ENCODE measurements at regions not wholly inside any gene's neighbourhood (a gene's known extent, or its start where the extent isn't known, plus 50 kb on each side); places are given as distances from the start of the nearest gene placed in this dataset.

GRCh38 chr14:98701377-98701776 lies 570.6 kb downstream of the BCL11B start:
- peaks cover 0 to 7% (median 3%) of the 10 kb centered on the region in 5 donors for H3K9me3 ChIP-seq (ENCODE audit: control insufficient read depth in 5 of 5, low read length in 5 of 5)
- no peaks in the 10 kb centered on the region for H3K4me1 ChIP-seq (ENCODE audit: control insufficient read depth in 5 of 5, insufficient read depth in 5 of 5, low read length in 5 of 5)

GRCh38 chr14:98704441-98704840 lies 567.6 kb downstream of the BCL11B start:
- peaks cover 0 to 11% (median 5%) of the 10 kb centered on the region in 5 donors for H3K27me3 ChIP-seq (ENCODE audit: control insufficient read depth in 5 of 5, insufficient read depth in 4 of 5, low read length in 5 of 5)
- no peak overlapping the region for H3K27ac ChIP-seq (ENCODE audit: low read depth, low read length)
- H3K9me3 ChIP-seq (ENCODE audit: control insufficient read depth in 5 of 5, low read length in 5 of 5): no peaks in the 10 kb centered on the region
- H3K4me3 ChIP-seq (ENCODE audit: low read depth in 1 of 5, low read length in 5 of 5): no peak overlapping the region
- no peak overlapping the region for H3K9ac ChIP-seq (ENCODE audit: low read length in 5 of 5)
- no peaks in the 10 kb centered on the region for H3K36me3 ChIP-seq (ENCODE audit: control insufficient read depth in 5 of 5, insufficient read depth in 5 of 5, low read length in 5 of 5)
- no peaks in the 10 kb centered on the region for H3K4me1 ChIP-seq (ENCODE audit: control insufficient read depth in 5 of 5, insufficient read depth in 5 of 5, low read length in 5 of 5)

More at GRCh38 chr14:98701377-98701776, 570.6 kb downstream of the BCL11B start:
- Histone ChIP-seq H3K4me3 (ENCODE audit: low read depth in 1 of 5, low read length in 5 of 5) (no peak overlapping the region), H3K27ac (ENCODE audit: low read depth, low read length) (no peak overlapping the region), H3K9ac (ENCODE audit: low read length in 5 of 5) (no peak overlapping the region), H3K27me3 (ENCODE audit: control insufficient read depth in 5 of 5, insufficient read depth in 4 of 5, low read length in 5 of 5) (peaks cover 0 to 11% (median 5%) of the 10 kb centered on the region in 5 donors), H3K36me3 (ENCODE audit: control insufficient read depth in 5 of 5, insufficient read depth in 5 of 5, low read length in 5 of 5) (no peaks in the 10 kb centered on the region)

- Histone ChIP-seq H3K36me3 (ENCODE audit: control insufficient read depth in 5 of 5, insufficient read depth in 5 of 5, low read length in 5 of 5) (no peaks in the 10 kb centered on the region), H3K9me3 (ENCODE audit: control insufficient read depth in 5 of 5, low read length in 5 of 5) (no peaks in the 10 kb centered on the region), H3K9ac (ENCODE audit: low read length in 5 of 5) (no peak overlapping the region), H3K27ac (ENCODE audit: low read depth, low read length) (no peak overlapping the region), H3K4me1 (ENCODE audit: control insufficient read depth in 5 of 5, insufficient read depth in 5 of 5, low read length in 5 of 5) (no peaks in the 10 kb centered on the region), H3K27me3 (ENCODE audit: control insufficient read depth in 5 of 5, insufficient read depth in 4 of 5, low read length in 5 of 5) (peaks cover 0 to 11% (median 5%) of the 10 kb centered on the region in 5 donors), H3K4me3 (ENCODE audit: low read depth in 1 of 5, low read length in 5 of 5) (no peak overlapping the region)
Measured at GRCh38 chr14:98705871-98706300, 566.1 kb downstream of the BCL11B start.

GRCh38 chr14:98707522-98707921 lies 564.5 kb downstream of the BCL11B start:
- H3K9ac ChIP-seq (ENCODE audit: low read length in 5 of 5): no peak overlapping the region
- H3K27ac ChIP-seq (ENCODE audit: low read depth, low read length): no peak overlapping the region
- no peak overlapping the region for H3K4me3 ChIP-seq (ENCODE audit: low read depth in 1 of 5, low read length in 5 of 5)
- H3K36me3 ChIP-seq (ENCODE audit: control insufficient read depth in 5 of 5, insufficient read depth in 5 of 5, low read length in 5 of 5): no peaks in the 10 kb centered on the region
- H3K4me1 ChIP-seq (ENCODE audit: control insufficient read depth in 5 of 5, insufficient read depth in 5 of 5, low read length in 5 of 5): no peaks in the 10 kb centered on the region
- no peaks in the 10 kb centered on the region for H3K9me3 ChIP-seq (ENCODE audit: control insufficient read depth in 5 of 5, low read length in 5 of 5)
- H3K27me3 ChIP-seq (ENCODE audit: control insufficient read depth in 5 of 5, insufficient read depth in 4 of 5, low read length in 5 of 5): peaks cover 0 to 7% (median 5%) of the 10 kb centered on the region in 5 donors

- no peak overlapping the region for H3K9ac ChIP-seq (ENCODE audit: low read length in 5 of 5)
- peaks cover 0 to 7% (median under 1%) of the 10 kb centered on the region in 5 donors for H3K27me3 ChIP-seq (ENCODE audit: control insufficient read depth in 5 of 5, insufficient read depth in 4 of 5, low read length in 5 of 5)
Measured at GRCh38 chr14:98708555-98708954, 563.4 kb downstream of the BCL11B start.

GRCh38 chr14:98711453-98711852 lies 560.5 kb downstream of the BCL11B start:
- H3K4me3 ChIP-seq (ENCODE audit: low read depth in 1 of 5, low read length in 5 of 5): no peak overlapping the region
- H3K27ac ChIP-seq (ENCODE audit: low read depth, low read length): no peak overlapping the region
- peaks cover 0 to 16% (median 13%) of the 10 kb centered on the region in 5 donors for H3K4me1 ChIP-seq (ENCODE audit: control insufficient read depth in 5 of 5, insufficient read depth in 5 of 5, low read length in 5 of 5)
- no peak overlapping the region for H3K9ac ChIP-seq (ENCODE audit: low read length in 5 of 5)
- no peaks in the 10 kb centered on the region for H3K9me3 ChIP-seq (ENCODE audit: control insufficient read depth in 5 of 5, low read length in 5 of 5)
- H3K27me3 ChIP-seq (ENCODE audit: control insufficient read depth in 5 of 5, insufficient read depth in 4 of 5, low read length in 5 of 5): no peaks in the 10 kb centered on the region
- no peaks in the 10 kb centered on the region for H3K36me3 ChIP-seq (ENCODE audit: control insufficient read depth in 5 of 5, insufficient read depth in 5 of 5, low read length in 5 of 5)

More at GRCh38 chr14:98708555-98708954, 563.4 kb downstream of the BCL11B start:
- H3K4me3 ChIP-seq (ENCODE audit: low read depth in 1 of 5, low read length in 5 of 5): no peak overlapping the region
- no peaks in the 10 kb centered on the region for H3K36me3 ChIP-seq (ENCODE audit: control insufficient read depth in 5 of 5, insufficient read depth in 5 of 5, low read length in 5 of 5)
- no peaks in the 10 kb centered on the region for H3K4me1 ChIP-seq (ENCODE audit: control insufficient read depth in 5 of 5, insufficient read depth in 5 of 5, low read length in 5 of 5)
- no peak overlapping the region for H3K27ac ChIP-seq (ENCODE audit: low read depth, low read length)
- H3K9me3 ChIP-seq (ENCODE audit: control insufficient read depth in 5 of 5, low read length in 5 of 5): no peaks in the 10 kb centered on the region

GRCh38 chr14:98714626-98715425 lies 557.2 kb downstream of the BCL11B start:
- H3K4me1 ChIP-seq (ENCODE audit: control insufficient read depth in 5 of 5, insufficient read depth in 5 of 5, low read length in 5 of 5): peaks cover 0 to 16% (median 13%) of the 10 kb centered on the region in 5 donors
- H3K4me3 ChIP-seq (ENCODE audit: low read depth in 1 of 5, low read length in 5 of 5): no peak overlapping the region
- no peaks in the 10 kb centered on the region for H3K36me3 ChIP-seq (ENCODE audit: control insufficient read depth in 5 of 5, insufficient read depth in 5 of 5, low read length in 5 of 5)
- no peak overlapping the region for H3K9ac ChIP-seq (ENCODE audit: low read length in 5 of 5)
- H3K27ac ChIP-seq (ENCODE audit: low read depth, low read length): no peak overlapping the region
- no peaks in the 10 kb centered on the region for H3K9me3 ChIP-seq (ENCODE audit: control insufficient read depth in 5 of 5, low read length in 5 of 5)
- H3K27me3 ChIP-seq (ENCODE audit: control insufficient read depth in 5 of 5, insufficient read depth in 4 of 5, low read length in 5 of 5): peaks cover 0 to 4% (median 0%) of the 10 kb centered on the region in 5 donors

- Histone ChIP-seq H3K9me3 (ENCODE audit: control insufficient read depth in 5 of 5, low read length in 5 of 5) (no peaks in the 10 kb centered on the region), H3K9ac (ENCODE audit: low read length in 5 of 5) (no peak overlapping the region), H3K27ac (ENCODE audit: low read depth, low read length) (no peak overlapping the region), H3K4me1 (ENCODE audit: control insufficient read depth in 5 of 5, insufficient read depth in 5 of 5, low read length in 5 of 5) (peaks cover 0 to 16% (median 13%) of the 10 kb centered on the region in 5 donors), H3K27me3 (ENCODE audit: control insufficient read depth in 5 of 5, insufficient read depth in 4 of 5, low read length in 5 of 5) (peaks cover 0 to 4% (median 0%) of the 10 kb centered on the region in 5 donors), H3K4me3 (ENCODE audit: low read depth in 1 of 5, low read length in 5 of 5) (no peak overlapping the region), H3K36me3 (ENCODE audit: control insufficient read depth in 5 of 5, insufficient read depth in 5 of 5, low read length in 5 of 5) (no peaks in the 10 kb centered on the region)
Measured at GRCh38 chr14:98716133-98716532, 555.9 kb downstream of the BCL11B start.

GRCh38 chr14:98721061-98721460 lies 550.9 kb downstream of the BCL11B start:
- Histone ChIP-seq H3K9me3 (ENCODE audit: control insufficient read depth in 5 of 5, low read length in 5 of 5) (no peaks in the 10 kb centered on the region), H3K27me3 (ENCODE audit: control insufficient read depth in 5 of 5, insufficient read depth in 4 of 5, low read length in 5 of 5) (peaks cover 3 to 8% (median 5%) of the 10 kb centered on the region in 5 donors), H3K27ac (ENCODE audit: low read depth, low read length) (no peak overlapping the region), H3K4me1 (ENCODE audit: control insufficient read depth in 5 of 5, insufficient read depth in 5 of 5, low read length in 5 of 5) (no peaks in the 10 kb centered on the region), H3K9ac (ENCODE audit: low read length in 5 of 5) (no peak overlapping the region), H3K4me3 (ENCODE audit: low read depth in 1 of 5, low read length in 5 of 5) (no peak overlapping the region), H3K36me3 (ENCODE audit: control insufficient read depth in 5 of 5, insufficient read depth in 5 of 5, low read length in 5 of 5) (no peaks in the 10 kb centered on the region)

GRCh38 chr14:98724734-98725133 lies 547.3 kb downstream of the BCL11B start:
- Histone ChIP-seq H3K27me3 (ENCODE audit: control insufficient read depth in 5 of 5, insufficient read depth in 4 of 5, low read length in 5 of 5) (peaks cover 4 to 8% (median 8%) of the 10 kb centered on the region in 5 donors), H3K9ac (ENCODE audit: low read length in 5 of 5) (no peak overlapping the region), H3K27ac (ENCODE audit: low read depth, low read length) (no peak overlapping the region)

More at GRCh38 chr14:98724734-98725133, 547.3 kb downstream of the BCL11B start:
- Histone ChIP-seq H3K4me1 (ENCODE audit: control insufficient read depth in 5 of 5, insufficient read depth in 5 of 5, low read length in 5 of 5) (no peaks in the 10 kb centered on the region), H3K4me3 (ENCODE audit: low read depth in 1 of 5, low read length in 5 of 5) (no peak overlapping the region), H3K9me3 (ENCODE audit: control insufficient read depth in 5 of 5, low read length in 5 of 5) (no peaks in the 10 kb centered on the region), H3K36me3 (ENCODE audit: control insufficient read depth in 5 of 5, insufficient read depth in 5 of 5, low read length in 5 of 5) (no peaks in the 10 kb centered on the region)

All from subcutaneous abdominal adipose tissue (tissue), 5 donors.